Naive thymus-derived CD4-positive, alpha-beta T cell (primary cell): ENCODE measurements at regions not wholly inside any gene's neighbourhood (a gene's known extent, or its start where the extent isn't known, plus 50 kb on each side); places are given as distances from the start of the nearest gene placed in this dataset.

Experiments used
- ATAC-seq: fragments of 150-1000 bp; cut with Tn5 transposase; 2 replicates; pipeline ENCODE4 v1.10.0; 2021; ENCODE audit warnings: mild to moderate bottlenecking, moderate library complexity
- CTCF ChIA-PET: fragments of 350-600 bp; sonication (Branson Sonifier 250); formaldehyde crosslinking; loops from one replicate; lab custom pipeline; 2021; ENCODE audit warnings: antibody characterized with exemption; lab: Charles Lee
- POLR2A ChIA-PET: fragments of 350-600 bp; sonication (Branson Sonifier 250); formaldehyde crosslinking; loops from one replicate; lab custom pipeline; 2021; ENCODE audit warnings: antibody characterized with exemption, inconsistent platforms; lab: Charles Lee
- DNase-seq, 9 donors: peaks; one replicate each; pipeline versions ENCODE4 v3.0.0 to v3.0.0-alpha.2; 2020 to 2022; ENCODE audit warnings: mixed read lengths in 1 of 9
- H3K27ac ChIP-seq: one replicate; pipeline ENCODE4 v1.7.0; 2013; ENCODE audit warnings: mild to moderate bottlenecking, low read depth, low read length, moderate library complexity
- H3K27me3 ChIP-seq, 2 donors: one replicate each; pipeline ENCODE4 v1.7.0; 2013; ENCODE audit warnings: low read length in 2 of 2, mild to moderate bottlenecking in 2 of 2, moderate library complexity in 2 of 2; ENCODE audit not compliant: control insufficient read depth in 2 of 2, insufficient read depth in 2 of 2
- H3K36me3 ChIP-seq, 3 experiments: 1 replicate in 2 of 3; 2 replicates in 1 of 3; pipeline ENCODE4 v1.7.0; 2013; ENCODE audit warnings: low read length in 3 of 3, mild to moderate bottlenecking in 3 of 3, moderate library complexity in 1 of 3; ENCODE audit not compliant: insufficient read depth in 3 of 3, control insufficient read depth in 2 of 3
- H3K4me1 ChIP-seq, 2 donors: one replicate each; pipeline ENCODE4 v1.7.0; 2013; ENCODE audit warnings: low read length in 2 of 2, mild to moderate bottlenecking in 2 of 2, moderate library complexity in 1 of 2; ENCODE audit not compliant: control insufficient read depth in 2 of 2, insufficient read depth in 2 of 2
- H3K4me3 ChIP-seq: 2 replicates; pipeline ENCODE4 v1.7.0; 2013; ENCODE audit warnings: mild to moderate bottlenecking, low read length
- H3K9me3 ChIP-seq, 3 experiments: 1 replicate in 2 of 3; 2 replicates in 1 of 3; pipeline ENCODE4 v1.7.0; 2013; ENCODE audit warnings: low read length in 3 of 3; ENCODE audit not compliant: control insufficient read depth in 2 of 3
- H3K27ac Mint-ChIP-seq, 9 donors: one replicate each; pipeline ENCODE4 v1.8.0; 2020 to 2022; ENCODE audit warnings: mixed read lengths in 9 of 9, mild to moderate bottlenecking in 8 of 9, moderate library complexity in 5 of 9, inconsistent platforms in 2 of 9
- H3K27me3 Mint-ChIP-seq, 5 donors: one replicate each; pipeline ENCODE4 v1.8.0; 2021 to 2022; ENCODE audit warnings: mixed read lengths in 5 of 5, mild to moderate bottlenecking in 1 of 5
- H3K36me3 Mint-ChIP-seq, 5 donors: one replicate each; pipeline ENCODE4 v1.8.0; 2020 to 2022; ENCODE audit warnings: mixed read lengths in 5 of 5, mild to moderate bottlenecking in 3 of 5, inconsistent platforms in 1 of 5
- H3K4me1 Mint-ChIP-seq, 7 donors: one replicate each; pipeline ENCODE4 v1.8.0; 2020 to 2022; ENCODE audit warnings: mixed read lengths in 7 of 7, mild to moderate bottlenecking in 3 of 7, inconsistent platforms in 1 of 7
- H3K4me3 Mint-ChIP-seq, 10 donors: one replicate each; pipeline ENCODE4 v1.8.0; 2020 to 2022; ENCODE audit warnings: mild to moderate bottlenecking in 10 of 10, mixed read lengths in 10 of 10, moderate library complexity in 6 of 10, inconsistent platforms in 2 of 10
- H3K9me3 Mint-ChIP-seq, 11 donors: one replicate each; pipeline ENCODE4 v1.8.0; 2020 to 2022; ENCODE audit warnings: mixed read lengths in 11 of 11, mild to moderate bottlenecking in 4 of 11, inconsistent platforms in 1 of 11, moderate library complexity in 1 of 11
- intact Hi-C, 2 donors: fragments of 100-400 bp; cut with micrococcal nuclease; formaldehyde crosslinking; loops; one replicate each; pipeline ENCODE4 v1.15.1; 2023

DNA sequence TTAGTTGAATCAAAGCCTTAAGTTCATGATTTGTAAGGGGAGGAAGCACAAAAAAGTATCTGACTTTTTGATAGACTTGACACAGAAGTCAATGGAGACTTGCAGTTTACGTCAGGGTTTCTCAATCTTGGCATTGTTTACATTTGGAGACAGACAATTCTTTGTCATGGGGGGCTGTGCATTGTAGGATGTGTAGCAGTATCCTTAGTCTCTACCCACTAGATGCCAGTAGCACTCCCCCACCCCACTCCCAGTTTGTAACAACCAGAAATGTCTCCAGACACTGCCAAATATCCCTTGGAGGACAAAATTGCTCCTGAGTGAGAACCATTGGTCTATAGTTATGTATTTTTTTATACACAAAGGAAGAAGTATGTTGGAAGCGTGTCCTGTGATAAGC, 434.1 kb downstream of the RFPL4B start:
- Histone ChIP-seq H3K27me3 (no peaks in the 10 kb centered on the region), H3K4me1 (no peaks in the 10 kb centered on the region), H3K9me3 (no peaks in the 10 kb centered on the region), H3K4me3 (no peak overlapping the region), H3K36me3 (no peaks in the 10 kb centered on the region), H3K27ac (no peak overlapping the region)
- no peak for DNase-seq
- intact Hi-C loops, result loop anchor here in 1 of 2 donors (2.0 kb wide), 1 partner anchor 1078 kb away; no protein-coding TSS in a partner anchor
- no peak for ATAC-seq
- Mint-ChIP-seq H3K4me3 (no peak overlapping the region), H3K4me1 (no peaks in the 10 kb centered on the region), H3K27me3 (peaks cover 0 to 2% (median 0%) of the 10 kb centered on the region in 5 donors), H3K36me3 (no peaks in the 10 kb centered on the region), H3K9me3 (peaks cover 0 to 5% (median 0%) of the 10 kb centered on the region in 11 donors), H3K27ac (no peak overlapping the region)
- ChIA-PET POLR2A (no interaction called here), CTCF (no interaction called here)

DNA sequence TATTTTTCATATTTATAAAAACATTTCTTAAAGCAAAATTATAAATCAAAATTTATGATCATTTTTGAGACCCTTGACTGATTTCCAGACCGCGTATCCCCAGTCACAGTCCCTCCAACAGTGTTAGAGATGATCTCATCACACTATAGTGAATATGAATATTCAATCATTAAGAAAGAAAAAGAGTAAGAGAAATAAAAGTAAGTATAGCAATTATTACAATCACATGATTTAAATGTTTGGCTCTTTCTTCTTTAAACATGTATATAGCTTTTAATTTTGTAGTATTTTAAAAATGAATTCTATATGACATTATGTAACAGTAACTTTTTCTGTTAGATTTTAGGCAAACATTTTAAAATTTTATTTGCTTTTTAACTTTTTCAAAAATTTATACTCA, 438.3 kb downstream of the RFPL4B start:
- no peaks in the 10 kb centered on the region for H3K4me1 Mint-ChIP-seq
- intact Hi-C loops, result no loop called here
- H3K9me3 Mint-ChIP-seq, result peaks cover 0 to 12% (median 0%) of the 10 kb centered on the region in 11 donors
- ChIA-PET CTCF (no interaction called here), POLR2A (no interaction called here)
- Histone ChIP-seq H3K4me1 (no peaks in the 10 kb centered on the region), H3K4me3 (no peak overlapping the region), H3K36me3 (no peaks in the 10 kb centered on the region), H3K27me3 (no peaks in the 10 kb centered on the region), H3K9me3 (no peaks in the 10 kb centered on the region), H3K27ac (no peak overlapping the region)
- DNase-seq (no peak), ATAC-seq (no peak)
- no peak overlapping the region for H3K4me3 Mint-ChIP-seq
- peaks cover 0 to 2% (median 0%) of the 10 kb centered on the region in 5 donors for H3K27me3 Mint-ChIP-seq
- H3K27ac Mint-ChIP-seq, result no peak overlapping the region
- no peaks in the 10 kb centered on the region for H3K36me3 Mint-ChIP-seq

DNA sequence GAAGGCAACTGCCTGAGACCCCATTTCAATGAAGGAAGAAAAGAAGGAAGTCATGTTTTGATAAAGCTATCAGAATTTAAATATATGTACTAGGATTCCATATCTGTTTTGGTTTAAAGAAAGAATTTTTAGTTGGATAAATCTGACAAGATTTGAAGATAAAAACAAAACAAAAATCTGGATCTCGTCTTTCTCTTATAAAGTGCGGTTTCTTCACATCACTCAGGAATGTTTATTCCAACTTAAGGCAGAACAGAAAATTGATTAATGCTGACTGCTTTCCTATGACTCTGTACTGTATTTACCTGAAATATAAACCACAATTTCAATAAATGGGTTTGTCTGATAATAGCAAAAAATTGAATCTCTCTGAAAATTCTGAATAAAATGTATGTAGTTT, 439.7 kb downstream of the RFPL4B start:
- H3K27me3 Mint-ChIP-seq, result no peaks in the 10 kb centered on the region
- Histone ChIP-seq H3K27me3 (no peaks in the 10 kb centered on the region), H3K4me3 (no peak overlapping the region), H3K9me3 (no peaks in the 10 kb centered on the region), H3K36me3 (no peaks in the 10 kb centered on the region), H3K4me1 (no peaks in the 10 kb centered on the region), H3K27ac (no peak overlapping the region)
- ChIA-PET POLR2A (no interaction called here), CTCF (no interaction called here)
- intact Hi-C loops, result no loop called here
- ATAC-seq (no peak), DNase-seq (no peak)
- H3K4me3 Mint-ChIP-seq, result no peak overlapping the region
- H3K9me3 Mint-ChIP-seq, result peaks cover 0 to 14% (median 0%) of the 10 kb centered on the region in 11 donors
- no peaks in the 10 kb centered on the region for H3K36me3 Mint-ChIP-seq
- H3K4me1 Mint-ChIP-seq, result no peaks in the 10 kb centered on the region
- H3K27ac Mint-ChIP-seq, result no peak overlapping the region

DNA sequence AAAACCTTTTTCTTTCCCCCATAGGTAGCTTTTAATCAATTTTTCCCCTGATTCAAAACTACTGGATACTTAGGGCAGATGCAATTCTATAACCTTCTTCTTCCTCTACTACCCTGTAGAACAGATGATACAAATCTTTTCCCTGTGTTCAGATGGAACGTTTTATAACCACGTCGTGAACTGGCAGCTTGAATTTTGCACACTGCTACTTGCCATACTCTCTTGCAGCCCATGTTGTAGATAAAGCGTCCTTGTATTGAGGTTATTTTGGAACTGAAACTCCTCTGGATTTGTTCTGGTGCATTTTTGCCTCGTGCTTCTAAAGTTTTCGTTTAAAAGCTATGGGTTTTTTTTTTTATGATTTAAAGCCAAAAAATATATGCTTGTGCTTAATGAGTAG, 440.2 kb downstream of the RFPL4B start:
- no peak overlapping the region for H3K4me3 ChIP-seq
- ChIA-PET CTCF (no interaction called here), POLR2A (no interaction called here)
- H3K9me3 Mint-ChIP-seq, result peaks cover 0 to 17% (median 0%) of the 10 kb centered on the region in 11 donors
- H3K27me3 ChIP-seq, result no peaks in the 10 kb centered on the region
- H3K4me1 Mint-ChIP-seq, result no peaks in the 10 kb centered on the region
- H3K27ac ChIP-seq, result no peak overlapping the region
- ATAC-seq, result no peak
- no peaks in the 10 kb centered on the region for H3K9me3 ChIP-seq
- DNase-seq, result no peak
- no peaks in the 10 kb centered on the region for H3K4me1 ChIP-seq
- no peak overlapping the region for H3K27ac Mint-ChIP-seq
- H3K36me3 ChIP-seq, result no peaks in the 10 kb centered on the region
- H3K4me3 Mint-ChIP-seq, result no peak overlapping the region
- H3K36me3 Mint-ChIP-seq, result no peaks in the 10 kb centered on the region
- intact Hi-C loops, result no loop called here
- no peaks in the 10 kb centered on the region for H3K27me3 Mint-ChIP-seq

DNA sequence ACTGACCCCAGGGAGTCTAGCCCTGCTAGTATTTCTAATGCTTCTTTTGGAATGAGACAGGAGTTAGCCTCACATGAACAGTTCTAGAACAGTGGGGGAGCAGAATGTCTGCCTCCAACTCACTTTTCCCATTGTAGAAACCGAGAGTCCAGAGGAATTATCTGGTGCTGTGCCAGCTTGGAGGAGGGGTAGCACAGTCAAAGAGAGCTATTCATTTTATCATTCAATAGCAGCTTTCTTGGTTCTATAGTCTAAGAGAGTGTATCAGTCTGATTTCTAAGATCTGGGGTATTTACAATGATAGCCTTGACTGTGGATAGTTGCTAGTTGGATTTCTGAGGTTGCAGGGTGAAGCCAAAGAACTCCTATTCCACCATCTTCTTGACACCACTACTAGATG, 448.2 kb downstream of the RFPL4B start:
- intact Hi-C loops, result no loop called here
- Mint-ChIP-seq H3K27ac (no peak overlapping the region), H3K36me3 (no peaks in the 10 kb centered on the region), H3K4me1 (no peaks in the 10 kb centered on the region), H3K27me3 (no peaks in the 10 kb centered on the region), H3K4me3 (no peak overlapping the region), H3K9me3 (peaks cover 0 to 41% (median 8%) of the 10 kb centered on the region in 11 donors)
- H3K27ac ChIP-seq, result no peak overlapping the region
- no peaks in the 10 kb centered on the region for H3K9me3 ChIP-seq
- DNase-seq (no peak), ATAC-seq (no peak)
- ChIA-PET CTCF (no interaction called here), POLR2A (no interaction called here)
- H3K36me3 ChIP-seq, result no peaks in the 10 kb centered on the region
- no peaks in the 10 kb centered on the region for H3K4me1 ChIP-seq
- H3K4me3 ChIP-seq, result no peak overlapping the region
- no peaks in the 10 kb centered on the region for H3K27me3 ChIP-seq

DNA sequence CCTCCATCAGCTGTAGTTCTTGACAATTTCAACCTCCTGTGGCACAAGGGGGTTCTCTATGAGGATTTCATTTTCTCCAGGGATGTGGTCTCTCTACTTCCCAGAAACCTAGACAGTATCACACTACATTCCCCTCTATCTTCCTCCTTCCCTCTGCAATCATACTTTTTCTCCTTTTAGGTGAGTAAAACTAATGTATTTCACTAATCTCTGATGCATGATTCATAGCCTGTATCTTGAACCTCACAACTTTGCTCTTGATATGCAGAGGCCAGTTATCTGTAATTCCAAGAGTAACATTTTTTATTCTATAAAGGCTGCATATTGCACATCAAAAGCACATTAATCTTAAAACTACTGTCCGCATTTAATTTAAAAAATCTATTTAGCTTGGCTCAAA, 449.6 kb downstream of the RFPL4B start:
- ChIA-PET POLR2A (no interaction called here), CTCF (no interaction called here)
- Histone ChIP-seq H3K27ac (no peak overlapping the region), H3K9me3 (no peaks in the 10 kb centered on the region), H3K36me3 (no peaks in the 10 kb centered on the region), H3K27me3 (no peaks in the 10 kb centered on the region), H3K4me1 (no peaks in the 10 kb centered on the region), H3K4me3 (no peak overlapping the region)
- no peaks in the 10 kb centered on the region for H3K27me3 Mint-ChIP-seq
- no peaks in the 10 kb centered on the region for H3K4me1 Mint-ChIP-seq
- intact Hi-C loops, result no loop called here
- no peaks in the 10 kb centered on the region for H3K36me3 Mint-ChIP-seq
- H3K4me3 Mint-ChIP-seq, result no peak overlapping the region
- H3K9me3 Mint-ChIP-seq, result peaks cover 0 to 40% (median 8%) of the 10 kb centered on the region in 11 donors
- DNase-seq (no peak), ATAC-seq (no peak)
- no peak overlapping the region for H3K27ac Mint-ChIP-seq

DNA sequence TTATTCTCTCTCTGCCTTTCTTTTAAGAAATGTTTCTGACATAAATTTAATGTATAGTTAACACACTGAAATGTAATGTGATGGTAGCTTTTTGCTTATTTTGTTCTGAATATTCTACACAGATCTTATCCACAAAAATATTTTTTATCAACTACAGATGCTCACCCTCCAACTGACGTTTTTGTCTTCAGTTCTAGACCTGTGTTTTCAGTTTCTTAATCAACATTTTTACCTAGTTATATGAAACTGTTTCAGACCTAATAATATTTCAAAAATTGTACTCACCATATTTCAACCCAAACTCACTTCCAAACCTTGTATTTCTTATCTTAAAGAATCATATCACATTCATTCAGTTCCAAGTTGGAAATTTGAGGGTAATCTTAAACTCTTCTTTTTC, 452.8 kb downstream of the RFPL4B start:
- ATAC-seq (no peak), DNase-seq (no peak)
- CTCF ChIA-PET, result no interaction called here
- POLR2A ChIA-PET, result no interaction called here
- Mint-ChIP-seq H3K4me3 (no peak overlapping the region), H3K27ac (no peak overlapping the region), H3K9me3 (peaks cover 0 to 23% (median 2%) of the 10 kb centered on the region in 11 donors), H3K4me1 (no peaks in the 10 kb centered on the region), H3K36me3 (no peaks in the 10 kb centered on the region), H3K27me3 (no peaks in the 10 kb centered on the region)
- no peaks in the 10 kb centered on the region for H3K4me1 ChIP-seq
- no peak overlapping the region for H3K4me3 ChIP-seq
- no peaks in the 10 kb centered on the region for H3K27me3 ChIP-seq
- H3K9me3 ChIP-seq, result no peaks in the 10 kb centered on the region
- no peaks in the 10 kb centered on the region for H3K36me3 ChIP-seq
- H3K27ac ChIP-seq, result no peak overlapping the region
- intact Hi-C loops, result no loop called here
